HEK293 (cell line): ENCODE measurements at regions not wholly inside any gene's neighbourhood (a gene's known extent, or its start where the extent isn't known, plus 50 kb on each side); places are given as distances from the start of the nearest gene placed in this dataset.

Experiments
- YY1 ChIP-seq: fragments of 450-650 bp; formaldehyde crosslinking; IDR thresholded peaks from 2 replicates; pipeline ENCODE4 v1.5.1; 2018; ENCODE audit warnings: missing biosample characterization, missing genetic modification characterization
- ZNF624 ChIP-seq: fragments of 450-650 bp; formaldehyde crosslinking; IDR thresholded peaks from 2 replicates; pipeline ENCODE4 v1.5.1; 2017; ENCODE audit warnings: missing biosample characterization, missing genetic modification characterization

DNA sequence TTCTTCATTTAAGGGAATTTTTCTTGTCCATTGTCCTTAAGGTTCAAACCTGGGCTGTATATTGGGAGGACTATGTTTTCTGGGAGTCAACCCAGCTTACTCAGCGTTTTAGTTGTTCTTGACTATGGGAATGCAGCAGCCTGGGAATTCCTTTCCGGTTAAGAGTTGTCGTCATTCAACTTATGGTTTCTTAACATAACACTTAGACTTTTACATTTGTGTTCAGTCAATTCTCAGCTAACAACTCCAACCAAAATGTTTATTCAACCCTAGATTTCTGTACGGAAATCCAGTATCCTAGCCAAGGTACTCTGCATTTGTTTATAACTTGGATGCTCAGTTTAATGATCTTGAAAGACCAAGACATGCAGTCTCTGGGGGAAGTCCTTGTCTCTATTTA is 960.9 kb downstream of the CBLN2 start:
- TF ChIP-seq YY1 (tag by site-specific recombination): no peak
- TF ChIP-seq ZNF624 (tag by site-specific recombination): no peak
